ENCODE measurements at regions not wholly inside any gene's neighbourhood (a gene's known extent, or its start where the extent isn't known, plus 50 kb on each side); places are given as distances from the start of the nearest gene placed in this dataset.

- DNase-seq, result no peak
- H3K4me1 ChIP-seq, result peaks cover 0 to 23% (median 6%) of the 10 kb centered on the region in 9 donors
- H3K9me3 ChIP-seq, result peaks cover 0 to 5% (median 0%) of the 10 kb centered on the region in 11 donors
- intact Hi-C loops (cut with DNase I), result loop anchor here in 1 of 10 donors (10.0 kb wide), 1 partner anchor 255 kb away; no protein-coding TSS in a partner anchor
- no peak for TF ChIP-seq CTCF (IDR thresholded peaks at IDR 0.05)
- WGBS, 2 donors, result 96 to 99% methylated on average over 1 of the region's 1 CpG
- H3K4me3 ChIP-seq, result no peak overlapping the region
- H3K27me3 ChIP-seq, result no peaks in the 10 kb centered on the region
- no peak overlapping the region for H3K27ac ChIP-seq
- ATAC-seq, result no peak
- no peaks in the 10 kb centered on the region for H3K36me3 ChIP-seq
Observed at GRCh38 chr5:116389601-116390000, 185.0 kb downstream of the SEMA6A start.

GRCh38 chr5:116388564-116389258, 185.9 kb downstream of the SEMA6A start:
- Histone ChIP-seq H3K27me3 (no peaks in the 10 kb centered on the region), H3K9me3 (peaks cover 0 to 5% (median 0%) of the 10 kb centered on the region in 11 donors), H3K27ac (peak overlapping the region in 2 of 10 donors; percentile 36 to 37), H3K4me3 (no peak overlapping the region), H3K4me1 (peaks cover 0 to 19% (median 6%) of the 10 kb centered on the region in 9 donors), H3K36me3 (no peaks in the 10 kb centered on the region)
- TF ChIP-seq CTCF (IDR thresholded peaks at IDR 0.05), result peak in 4 of 9 donors; percentile 8 to 48 (median 36)
- 54 to 61% methylated on average over 11 of the region's 11 CpGs for WGBS, 2 donors
- ATAC-seq, result peak; percentile 81 to 94 (median 90)
- intact Hi-C loops (cut with DNase I), result loop anchor here in 1 of 10 donors (10.0 kb wide), 1 partner anchor 254 kb away; no protein-coding TSS in a partner anchor
- DNase-seq, result peak in 1 of 2 donors; percentile 64

- peaks cover 0 to 26% (median 10%) of the 10 kb centered on the region in 9 donors for H3K4me1 ChIP-seq
- H3K27ac ChIP-seq, result no peak overlapping the region
- TF ChIP-seq CTCF (IDR thresholded peaks at IDR 0.05), result no peak
- H3K4me3 ChIP-seq, result no peak overlapping the region
- ATAC-seq (no peak), DNase-seq (no peak)
- no peaks in the 10 kb centered on the region for H3K36me3 ChIP-seq
- 98 to 99% methylated on average over 3 of the region's 3 CpGs for WGBS, 2 donors
- intact Hi-C loops (cut with DNase I), result loop anchor here in 1 of 10 donors (10.0 kb wide), 1 partner anchor 253 kb away; no protein-coding TSS in a partner anchor
- no peaks in the 10 kb centered on the region for H3K27me3 ChIP-seq
- peaks cover 0 to 5% (median 0%) of the 10 kb centered on the region in 11 donors for H3K9me3 ChIP-seq
Observed at GRCh38 chr5:116387738-116388137, 186.9 kb downstream of the SEMA6A start.

GRCh38 chr5:116386633-116387032, 188.0 kb downstream of the SEMA6A start:
- no peaks in the 10 kb centered on the region for H3K36me3 ChIP-seq
- ATAC-seq, result no peak
- intact Hi-C loops (cut with DNase I), result loop anchor here in 1 of 10 donors (10.0 kb wide), 1 partner anchor 252 kb away; no protein-coding TSS in a partner anchor
- peaks cover 0 to 5% (median 0%) of the 10 kb centered on the region in 11 donors for H3K9me3 ChIP-seq
- no peak for DNase-seq
- H3K4me3 ChIP-seq, result no peak overlapping the region
- peaks cover 0 to 37% (median 11%) of the 10 kb centered on the region in 9 donors for H3K4me1 ChIP-seq
- WGBS, 2 donors, result 78 to 86% methylated on average over 5 of the region's 5 CpGs
- H3K27ac ChIP-seq, result no peak overlapping the region
- no peak for TF ChIP-seq CTCF (IDR thresholded peaks at IDR 0.05)
- H3K27me3 ChIP-seq, result no peaks in the 10 kb centered on the region
